ENCODE measurements at regions not wholly inside any gene's neighbourhood (a gene's known extent, or its start where the extent isn't known, plus 50 kb on each side); places are given as distances from the start of the nearest gene placed in this dataset.

DNA sequence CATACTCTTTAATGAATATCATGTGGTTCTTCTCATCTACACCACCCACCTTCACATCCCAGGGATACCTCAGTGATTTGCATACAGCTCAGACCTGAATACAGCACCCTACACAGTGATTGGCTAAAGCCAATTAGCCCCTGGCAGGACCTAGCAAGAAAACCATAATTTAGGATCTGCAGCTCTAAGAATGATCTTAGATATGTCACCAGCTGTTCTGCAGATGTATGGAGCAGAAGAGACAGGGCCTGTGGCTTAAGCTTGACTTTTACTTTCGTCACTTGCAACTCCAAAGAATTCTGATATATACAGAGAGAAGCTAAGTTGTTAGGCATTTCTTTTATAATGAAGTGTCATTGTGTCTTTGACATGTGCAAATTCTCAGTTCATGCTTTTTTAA is 483.2 kb upstream of the C9orf72 start:
- TF ChIP-seq CTCF (IDR thresholded peaks at IDR 0.05): no peak
- no peak for TF ChIP-seq POLR2A (IDR thresholded peaks at IDR 0.05)
